HG03558 (cell line): ENCODE measurements at regions not wholly inside any gene's neighbourhood (a gene's known extent, or its start where the extent isn't known, plus 50 kb on each side); places are given as distances from the start of the nearest gene placed in this dataset.

ENCODE experiments used
- ATAC-seq: cut with Tn5 transposase; IDR thresholded peaks from one replicate; pipeline ENCODE4 v1.9.1; 2021; ENCODE audit warnings: moderate number of reproducible peaks; ENCODE audit not compliant: unreplicated experiment; ENCODE audit errors: extremely low read depth

GRCh38 chr4:10958226-10958856 lies 273.8 kb upstream of the CLNK start:
- ATAC-seq: no peak

GRCh38 chr4:10951306-10951705 lies 266.7 kb upstream of the CLNK start:
- no peak for ATAC-seq

- no peak for ATAC-seq
Observed at GRCh38 chr4:10949039-10949733, 264.6 kb upstream of the CLNK start.

- no peak for ATAC-seq
Observed at GRCh38 chr4:10947898-10948297, 263.3 kb upstream of the CLNK start.

GRCh38 chr4:10944321-10944720 lies 259.8 kb upstream of the CLNK start:
- ATAC-seq: no peak

- no peak for ATAC-seq
Observed at GRCh38 chr4:10942156-10942555, 257.6 kb upstream of the CLNK start.

- no peak for ATAC-seq
Observed at GRCh38 chr4:10929818-10930217, 245.2 kb upstream of the CLNK start.

GRCh38 chr4:10925996-10926395 lies 241.4 kb upstream of the CLNK start:
- no peak for ATAC-seq

GRCh38 chr4:10924274-10924673 lies 239.7 kb upstream of the CLNK start:
- no peak for ATAC-seq

- no peak for ATAC-seq
Observed at GRCh38 chr4:10917566-10917965, 233.0 kb upstream of the CLNK start.

GRCh38 chr4:10898072-10898471 lies 213.5 kb upstream of the CLNK start:
- ATAC-seq: no peak

GRCh38 chr4:10897076-10897475 lies 212.5 kb upstream of the CLNK start:
- no peak for ATAC-seq

- ATAC-seq: no peak
Observed at GRCh38 chr4:10893395-10893794, 208.8 kb upstream of the CLNK start.

GRCh38 chr4:10891866-10892265 lies 207.3 kb upstream of the CLNK start:
- ATAC-seq: no peak

GRCh38 chr4:10889819-10890218 lies 205.3 kb upstream of the CLNK start:
- ATAC-seq: no peak

GRCh38 chr4:10879411-10880110 lies 195.0 kb upstream of the CLNK start:
- ATAC-seq: no peak

- ATAC-seq: no peak
Observed at GRCh38 chr4:10878861-10879260, 194.3 kb upstream of the CLNK start.

- ATAC-seq: no peak
Observed at GRCh38 chr4:10877076-10877475, 192.5 kb upstream of the CLNK start.

- no peak for ATAC-seq
Observed at GRCh38 chr4:10875144-10875799, 190.7 kb upstream of the CLNK start.

- no peak for ATAC-seq
Observed at GRCh38 chr4:10873809-10874208, 189.2 kb upstream of the CLNK start.
